GM12892 (cell line): ENCODE measurements at regions not wholly inside any gene's neighbourhood (a gene's known extent, or its start where the extent isn't known, plus 50 kb on each side); places are given as distances from the start of the nearest gene placed in this dataset.

ENCODE experiments used
- POLR2A ChIP-seq: IDR thresholded peaks from 2 replicates; pipeline ENCODE4 v1.6.1; 2011; ENCODE audit warnings: low read depth, low read length, control low read depth
- POLR2AphosphoS5 ChIP-seq: IDR thresholded peaks from 2 replicates; pipeline ENCODE4 v1.6.1; 2011; ENCODE audit warnings: low read depth, low read length, control low read depth
- TAF1 ChIP-seq: IDR thresholded peaks from 2 replicates; pipeline ENCODE4 v1.6.1; 2011; ENCODE audit warnings: low read depth, mild to moderate bottlenecking, control low read depth, low read length, borderline replicate concordance

- TF ChIP-seq POLR2A (no peak), POLR2AphosphoS5 (no peak), TAF1 (no peak)
These were observed 466.0 kb upstream of the RGS6 start for GRCh38 chr14:71466251-71466650.
